AG20443 (cell line): ENCODE measurements at regions not wholly inside any gene's neighbourhood (a gene's known extent, or its start where the extent isn't known, plus 50 kb on each side); places are given as distances from the start of the nearest gene placed in this dataset.
A peak's percentile ranks its signal among the peaks of the same experiment; 100 is the strongest.

Source experiments
- DNase-seq: peaks from one replicate; pipeline ENCODE4 v3.0.0; 2012; ENCODE audit warnings: low spot score, mixed read lengths

- peak; percentile 31 for DNase-seq
Observed at GRCh38 chr14:26855077-26855753, 257.4 kb upstream of the NOVA1 start.

GRCh38 chr14:26856876-26857518, 259.2 kb upstream of the NOVA1 start:
- peak; percentile 11 for DNase-seq

- DNase-seq, result no peak
Observed at GRCh38 chr14:26859483-26859882, 261.6 kb upstream of the NOVA1 start.

GRCh38 chr14:26860111-26860510, 262.3 kb upstream of the NOVA1 start:
- no peak for DNase-seq

GRCh38 chr14:26863736-26864135, 265.9 kb upstream of the NOVA1 start:
- peak; percentile 31 for DNase-seq

- no peak for DNase-seq
Observed at GRCh38 chr14:26866721-26867120, 268.9 kb upstream of the NOVA1 start.

- DNase-seq, result no peak
Observed at GRCh38 chr14:26867171-26867757, 269.4 kb upstream of the NOVA1 start.

GRCh38 chr14:26870096-26870495, 272.3 kb upstream of the NOVA1 start:
- no peak for DNase-seq

- no peak for DNase-seq
Observed at GRCh38 chr14:26870722-26871617, 273.1 kb upstream of the NOVA1 start.

GRCh38 chr14:26872515-26873361, 274.9 kb upstream of the NOVA1 start:
- DNase-seq, result no peak

- DNase-seq, result no peak
Observed at GRCh38 chr14:26873362-26873960, 275.6 kb upstream of the NOVA1 start.

- peak; percentile 43 for DNase-seq
Observed at GRCh38 chr14:26887847-26888246, 290.0 kb upstream of the NOVA1 start.

GRCh38 chr14:26888592-26888991, 290.8 kb upstream of the NOVA1 start:
- DNase-seq, result no peak

- DNase-seq, result no peak
Observed at GRCh38 chr14:26896447-26896846, 298.6 kb upstream of the NOVA1 start.

- DNase-seq, result no peak
Observed at GRCh38 chr14:26897196-26897595, 299.4 kb upstream of the NOVA1 start.

GRCh38 chr14:26905229-26905628, 307.4 kb upstream of the NOVA1 start:
- DNase-seq, result no peak

GRCh38 chr14:26913786-26914185, 316.0 kb upstream of the NOVA1 start:
- no peak for DNase-seq

GRCh38 chr14:26917086-26917485, 319.3 kb upstream of the NOVA1 start:
- DNase-seq, result peak; percentile 47

- DNase-seq, result no peak
Observed at GRCh38 chr14:26925876-26926584, 328.2 kb upstream of the NOVA1 start.

- no peak for DNase-seq
Observed at GRCh38 chr14:26926585-26926984, 328.8 kb upstream of the NOVA1 start.
